GM20000 (cell line): ENCODE measurements at regions not wholly inside any gene's neighbourhood (a gene's known extent, or its start where the extent isn't known, plus 50 kb on each side); places are given as distances from the start of the nearest gene placed in this dataset.

ENCODE experiments used
- DNase-seq: peaks from one replicate; pipeline ENCODE4 v3.0.0; 2012; ENCODE audit warnings: low spot score
- CTCF ChIP-seq: IDR thresholded peaks from 2 replicates; pipeline ENCODE4 v1.5.1; 2012; ENCODE audit warnings: mild to moderate bottlenecking, control low read depth; ENCODE audit errors: extremely low read depth, missing control alignments

- no peak for TF ChIP-seq CTCF
Measured at GRCh38 chr2:239621611-239622010, 220.8 kb upstream of the HDAC4 start.

GRCh38 chr2:239619369-239619768 is 218.5 kb upstream of the HDAC4 start:
- DNase-seq: no peak

More at GRCh38 chr2:239621611-239622010, 220.8 kb upstream of the HDAC4 start:
- DNase-seq: no peak

GRCh38 chr2:239616729-239617128 is 215.9 kb upstream of the HDAC4 start:
- DNase-seq: no peak
- TF ChIP-seq CTCF: no peak

More at GRCh38 chr2:239619369-239619768, 218.5 kb upstream of the HDAC4 start:
- no peak for TF ChIP-seq CTCF

- TF ChIP-seq CTCF: no peak
- no peak for DNase-seq
Measured at GRCh38 chr2:239612133-239612532, 211.3 kb upstream of the HDAC4 start.

- DNase-seq: no peak
- no peak for TF ChIP-seq CTCF
Measured at GRCh38 chr2:239611222-239611795, 210.5 kb upstream of the HDAC4 start.

- TF ChIP-seq CTCF: no peak
- DNase-seq: no peak
Measured at GRCh38 chr2:239610457-239611221, 209.8 kb upstream of the HDAC4 start.

GRCh38 chr2:239609607-239610310 is 208.9 kb upstream of the HDAC4 start:
- TF ChIP-seq CTCF: no peak
- DNase-seq: no peak
